Transverse colon (tissue), 4 donors: ENCODE measurements at regions not wholly inside any gene's neighbourhood (a gene's known extent, or its start where the extent isn't known, plus 50 kb on each side); places are given as distances from the start of the nearest gene placed in this dataset.

ENCODE experiments used
- DNase-seq: peaks from one replicate; pipeline ENCODE4 v3.0.0-alpha.2; 2019
- H3K27ac ChIP-seq, 4 donors: fragments of 200-600 bp; sonication (generic); 2 replicates each; pipeline ENCODE4 v1.5.1; 2016 to 2018; ENCODE audit warnings: inconsistent platforms in 4 of 4
- H3K27me3 ChIP-seq: fragments of 200-600 bp; sonication (generic); 2 replicates; pipeline ENCODE4 v1.5.1; 2017; ENCODE audit warnings: inconsistent platforms
- H3K36me3 ChIP-seq, 4 donors: fragments of 200-600 bp; sonication (generic); 2 replicates each; pipeline ENCODE4 v1.5.1; 2017 to 2019; ENCODE audit warnings: inconsistent platforms in 4 of 4
- H3K4me1 ChIP-seq, 4 donors: fragments of 200-600 bp; sonication (generic); 2 replicates each; pipeline ENCODE4 v1.5.1; 2017 to 2020; ENCODE audit warnings: inconsistent platforms in 4 of 4
- H3K4me3 ChIP-seq, 4 donors: fragments of 200-600 bp; sonication (generic); 1 replicate in 1 of 4; 2 replicates in 3 of 4; pipeline versions ENCODE4 v1.5.1 to v1.6.1; 2017 to 2019; ENCODE audit warnings: inconsistent platforms in 4 of 4
- H3K9me3 ChIP-seq, 2 donors: fragments of 200-600 bp; sonication (generic); 2 replicates each; pipeline ENCODE4 v1.5.1; 2017 to 2019; ENCODE audit warnings: inconsistent platforms in 2 of 2
- EP300 ChIP-seq: sonication (generic); formaldehyde crosslinking; IDR thresholded peaks from one replicate; pipeline ENCODE4 v1.6.1; 2017; ENCODE audit warnings: antibody characterized with exemption, low read depth
- POLR2A ChIP-seq: fragments of 450-650 bp; IDR thresholded peaks from one replicate; pipeline ENCODE4 v1.6.1; 2016; ENCODE audit warnings: antibody characterized with exemption, mild to moderate bottlenecking, moderate library complexity
- POLR2AphosphoS5 ChIP-seq, 3 donors: sonication (generic); formaldehyde crosslinking; IDR thresholded peaks; one replicate each; pipeline ENCODE4 v1.6.1; 2016; ENCODE audit warnings: antibody characterized with exemption in 3 of 3
- WGBS, 2 donors: methylation state at CpG; one replicate each; pipeline ENCODE4 v1.1.5; 2018; ENCODE audit warnings: low coverage in 1 of 2; 5-methylcytosine and 5-hydroxymethylcytosine counted together
- in situ Hi-C, 4 donors: fragments of 200-750 bp; cut with MboI; loops; one replicate each; pipeline versions ENCODE4 v1.15.0 to v1.15.1; 2017; ENCODE audit warnings: low sequenced_read_pairs in 3 of 4, low pct_ligation_motif_present in 1 of 4, low pct_unique_long_range_greater_than_20kb in 1 of 4
- intact Hi-C: fragments of 100-400 bp; cut with DNase I; formaldehyde crosslinking; loops from one replicate; pipeline ENCODE4 v1.15.1; 2023; ENCODE audit warnings: low total_unique reads
- TF ChIP-seq, protein P1 (sequence below), 5 experiments: fragments of 200-600 bp in 3 of 5; fragments of 450-650 bp in 2 of 5; sonication (generic) in 3 of 5; IDR thresholded peaks; 1 replicate in 2 of 5; 2 replicates in 3 of 5; pipeline ENCODE4 v1.5.1; 2016 to 2017; ENCODE audit warnings: antibody characterized with exemption in 5 of 5, inconsistent platforms in 3 of 5, mild to moderate bottlenecking in 2 of 5, moderate library complexity in 1 of 5

DNA sequence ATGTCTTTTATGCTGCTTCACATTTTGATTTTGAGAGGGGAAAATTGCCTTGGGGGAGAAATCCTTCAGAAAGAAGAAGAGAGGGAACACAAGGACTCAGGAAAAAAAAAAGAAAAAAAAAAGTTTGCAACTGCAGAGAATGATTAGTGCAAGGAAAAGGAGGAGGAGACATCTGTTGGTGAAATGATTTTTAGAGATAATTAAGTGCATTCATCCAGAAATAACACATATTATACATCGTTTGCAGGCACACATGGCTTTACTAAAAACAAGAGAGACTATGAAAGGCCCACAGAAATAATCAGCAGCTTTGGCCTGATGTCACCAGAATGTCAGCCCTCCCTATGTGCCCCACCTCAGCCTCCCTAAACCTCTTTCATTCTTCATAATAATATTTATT is 1058.2 kb downstream of the PCDH9 start:
- Histone ChIP-seq H3K27me3 (no peaks in the 10 kb centered on the region), H3K4me1 (no peaks in the 10 kb centered on the region), H3K9me3 (no peaks in the 10 kb centered on the region), H3K27ac (no peak overlapping the region), H3K4me3 (no peak overlapping the region), H3K36me3 (no peaks in the 10 kb centered on the region)
- 63% methylated on average over 1 of the region's 1 CpG; no CpG with 5 or more reads in 1 of the 2 donors for WGBS, 2 donors
- intact Hi-C loops (no loop called here), in situ Hi-C loops (no loop called here)
- no peak for TF ChIP-seq POLR2A
- TF ChIP-seq, protein P1, sequence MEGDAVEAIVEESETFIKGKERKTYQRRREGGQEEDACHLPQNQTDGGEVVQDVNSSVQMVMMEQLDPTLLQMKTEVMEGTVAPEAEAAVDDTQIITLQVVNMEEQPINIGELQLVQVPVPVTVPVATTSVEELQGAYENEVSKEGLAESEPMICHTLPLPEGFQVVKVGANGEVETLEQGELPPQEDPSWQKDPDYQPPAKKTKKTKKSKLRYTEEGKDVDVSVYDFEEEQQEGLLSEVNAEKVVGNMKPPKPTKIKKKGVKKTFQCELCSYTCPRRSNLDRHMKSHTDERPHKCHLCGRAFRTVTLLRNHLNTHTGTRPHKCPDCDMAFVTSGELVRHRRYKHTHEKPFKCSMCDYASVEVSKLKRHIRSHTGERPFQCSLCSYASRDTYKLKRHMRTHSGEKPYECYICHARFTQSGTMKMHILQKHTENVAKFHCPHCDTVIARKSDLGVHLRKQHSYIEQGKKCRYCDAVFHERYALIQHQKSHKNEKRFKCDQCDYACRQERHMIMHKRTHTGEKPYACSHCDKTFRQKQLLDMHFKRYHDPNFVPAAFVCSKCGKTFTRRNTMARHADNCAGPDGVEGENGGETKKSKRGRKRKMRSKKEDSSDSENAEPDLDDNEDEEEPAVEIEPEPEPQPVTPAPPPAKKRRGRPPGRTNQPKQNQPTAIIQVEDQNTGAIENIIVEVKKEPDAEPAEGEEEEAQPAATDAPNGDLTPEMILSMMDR (IDR thresholded peaks at IDR 0.05) = no peak
- TF ChIP-seq POLR2AphosphoS5 (IDR thresholded peaks at IDR 0.05) = no peak
- no peak for TF ChIP-seq EP300
- DNase-seq = no peak

DNA sequence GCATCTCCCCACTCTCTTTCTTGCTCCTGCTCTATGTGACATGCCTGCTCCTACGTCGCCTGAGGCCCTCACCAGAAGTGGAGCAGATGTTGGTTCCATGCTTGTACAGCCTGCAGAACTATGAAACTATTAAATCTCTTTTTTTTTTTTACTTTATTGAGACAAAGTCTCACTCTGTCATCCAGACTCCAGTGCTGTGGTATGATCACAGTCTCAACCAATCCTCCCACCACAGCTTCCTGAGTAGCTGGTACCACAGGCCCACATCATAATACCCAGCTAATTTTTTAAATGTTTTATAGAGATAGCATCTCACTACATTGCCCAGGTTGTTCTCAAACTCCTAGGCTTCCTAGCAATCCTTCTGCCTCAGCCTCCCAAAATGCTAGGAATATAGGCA is 1067.7 kb downstream of the PCDH9 start:
- TF ChIP-seq POLR2AphosphoS5 (IDR thresholded peaks at IDR 0.05) (no peak), POLR2A (no peak), EP300 (no peak)
- TF ChIP-seq, protein P1 (IDR thresholded peaks at IDR 0.05) = no peak
- Histone ChIP-seq H3K27ac (no peak overlapping the region), H3K36me3 (no peaks in the 10 kb centered on the region), H3K4me3 (no peak overlapping the region), H3K27me3 (no peaks in the 10 kb centered on the region), H3K4me1 (no peaks in the 10 kb centered on the region), H3K9me3 (no peaks in the 10 kb centered on the region)
- in situ Hi-C loops = no loop called here
- 30 to 64% methylated on average over 2 of the region's 2 CpGs for WGBS, 2 donors
- no peak for DNase-seq
- intact Hi-C loops = no loop called here

DNA sequence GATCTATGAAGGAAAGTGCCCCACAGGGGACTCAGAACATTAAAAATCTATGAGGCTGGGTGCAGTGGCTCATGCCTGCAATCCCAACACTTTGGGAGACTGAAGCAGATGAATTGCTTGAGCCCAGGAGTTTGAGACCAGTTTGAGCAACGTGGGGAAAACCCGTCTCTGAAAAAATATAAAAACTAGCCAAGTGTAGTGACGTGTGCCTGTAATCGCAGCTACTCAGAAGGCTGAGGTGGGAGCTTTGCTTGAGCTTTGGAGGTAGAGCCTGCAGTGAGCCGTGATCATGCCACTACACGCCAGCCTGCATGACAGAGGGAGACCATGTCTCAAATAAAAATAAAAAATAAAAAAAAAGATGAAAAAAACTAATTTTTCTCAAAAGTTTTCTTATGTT is 1070.6 kb downstream of the PCDH9 start:
- DNase-seq = no peak
- H3K36me3 ChIP-seq = no peaks in the 10 kb centered on the region

DNA sequence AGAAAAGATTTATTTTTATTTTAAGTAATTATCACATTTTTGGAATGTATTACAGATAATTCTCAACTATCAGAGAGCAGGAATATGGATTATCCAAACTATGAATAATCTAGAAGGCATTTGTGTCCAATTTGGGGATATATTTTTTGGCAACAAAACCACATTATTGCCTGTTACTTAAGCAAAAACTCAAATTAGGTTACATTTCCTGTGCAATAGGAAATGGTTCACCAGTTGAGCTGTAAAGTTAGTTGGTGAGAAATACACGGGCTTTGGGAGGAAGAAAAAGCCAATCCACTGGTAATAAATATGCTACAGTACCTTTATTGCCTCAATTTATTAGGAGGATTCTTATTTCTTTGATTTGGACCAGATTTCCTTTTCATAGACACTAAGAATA is 1075.2 kb downstream of the PCDH9 start:
- Histone ChIP-seq H3K9me3 (no peaks in the 10 kb centered on the region), H3K4me3 (no peak overlapping the region), H3K27me3 (no peaks in the 10 kb centered on the region), H3K4me1 (no peaks in the 10 kb centered on the region), H3K36me3 (no peaks in the 10 kb centered on the region), H3K27ac (no peak overlapping the region)
- DNase-seq = no peak
- WGBS, 2 donors = 0 to 2% methylated on average over 1 of the region's 1 CpG
- in situ Hi-C loops (no loop called here), intact Hi-C loops (no loop called here)
- TF ChIP-seq POLR2A = no peak
- no peak for TF ChIP-seq POLR2AphosphoS5 (IDR thresholded peaks at IDR 0.05)
- no peak for TF ChIP-seq EP300
- TF ChIP-seq, protein P1 (IDR thresholded peaks at IDR 0.05) = no peak

More for the DNA sequence above, 1070.6 kb downstream of the PCDH9 start:
- TF ChIP-seq POLR2A (no peak), EP300 (no peak)
- WGBS, 2 donors = 74 to 80% methylated on average over 2 to 6 of the region's 6 CpGs
- intact Hi-C loops (no loop called here), in situ Hi-C loops (no loop called here)
- Histone ChIP-seq H3K27me3 (no peaks in the 10 kb centered on the region), H3K4me1 (no peaks in the 10 kb centered on the region), H3K9me3 (no peaks in the 10 kb centered on the region), H3K27ac (no peak overlapping the region), H3K4me3 (no peak overlapping the region)

DNA sequence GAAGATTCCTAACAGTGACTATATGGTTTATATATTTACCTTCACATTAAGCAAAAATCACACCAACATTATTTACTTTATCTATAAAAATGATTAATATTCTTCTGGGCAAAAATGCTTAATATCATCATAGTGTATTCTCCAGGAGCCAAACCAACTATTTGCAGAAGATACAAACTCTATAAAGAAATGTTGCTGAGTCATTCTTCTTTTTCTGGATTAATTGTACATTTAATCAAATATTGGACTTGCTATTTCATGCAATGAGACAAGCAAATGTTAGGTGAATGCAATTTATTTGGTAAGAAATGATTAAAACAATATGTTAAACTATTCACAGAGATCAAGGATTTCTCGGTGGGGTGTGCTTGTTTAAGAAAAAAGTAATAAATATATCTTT is 1075.8 kb downstream of the PCDH9 start:
- H3K27ac ChIP-seq = no peak overlapping the region
- H3K4me1 ChIP-seq = no peaks in the 10 kb centered on the region
- 46 to 62% methylated on average over 1 of the region's 1 CpG for WGBS, 2 donors
- no peak for DNase-seq
- no peaks in the 10 kb centered on the region for H3K36me3 ChIP-seq
- H3K4me3 ChIP-seq = no peak overlapping the region
- in situ Hi-C loops = no loop called here
- intact Hi-C loops = no loop called here
- no peaks in the 10 kb centered on the region for H3K27me3 ChIP-seq
- no peak for TF ChIP-seq POLR2A
- TF ChIP-seq EP300 = no peak
- TF ChIP-seq, protein P1 (IDR thresholded peaks at IDR 0.05) = no peak
- TF ChIP-seq POLR2AphosphoS5 (IDR thresholded peaks at IDR 0.05) = no peak
- H3K9me3 ChIP-seq = no peaks in the 10 kb centered on the region
